ENCODE measurements at regions not wholly inside any gene's neighbourhood (a gene's known extent, or its start where the extent isn't known, plus 50 kb on each side); places are given as distances from the start of the nearest gene placed in this dataset.

DNA sequence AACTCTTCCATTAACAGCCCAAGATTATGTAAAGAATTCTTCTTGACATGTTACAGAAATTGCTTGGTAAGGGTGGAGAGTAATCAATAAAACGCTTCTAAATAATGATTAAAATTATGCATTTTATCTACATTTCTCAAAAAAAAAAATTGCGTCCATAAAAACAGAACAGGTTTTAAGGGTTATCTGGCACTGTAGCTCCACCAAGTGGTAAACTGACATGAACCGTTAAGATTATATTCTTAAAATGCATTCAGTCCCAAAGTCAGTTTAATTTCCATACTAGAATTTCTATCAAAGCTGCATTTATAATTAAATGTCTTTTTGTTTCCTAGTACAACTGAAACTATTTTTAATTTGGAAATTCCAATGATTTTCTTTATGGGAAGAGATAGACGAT is 214.0 kb upstream of the UGT8 start:
- TF ChIP-seq, protein P1, sequence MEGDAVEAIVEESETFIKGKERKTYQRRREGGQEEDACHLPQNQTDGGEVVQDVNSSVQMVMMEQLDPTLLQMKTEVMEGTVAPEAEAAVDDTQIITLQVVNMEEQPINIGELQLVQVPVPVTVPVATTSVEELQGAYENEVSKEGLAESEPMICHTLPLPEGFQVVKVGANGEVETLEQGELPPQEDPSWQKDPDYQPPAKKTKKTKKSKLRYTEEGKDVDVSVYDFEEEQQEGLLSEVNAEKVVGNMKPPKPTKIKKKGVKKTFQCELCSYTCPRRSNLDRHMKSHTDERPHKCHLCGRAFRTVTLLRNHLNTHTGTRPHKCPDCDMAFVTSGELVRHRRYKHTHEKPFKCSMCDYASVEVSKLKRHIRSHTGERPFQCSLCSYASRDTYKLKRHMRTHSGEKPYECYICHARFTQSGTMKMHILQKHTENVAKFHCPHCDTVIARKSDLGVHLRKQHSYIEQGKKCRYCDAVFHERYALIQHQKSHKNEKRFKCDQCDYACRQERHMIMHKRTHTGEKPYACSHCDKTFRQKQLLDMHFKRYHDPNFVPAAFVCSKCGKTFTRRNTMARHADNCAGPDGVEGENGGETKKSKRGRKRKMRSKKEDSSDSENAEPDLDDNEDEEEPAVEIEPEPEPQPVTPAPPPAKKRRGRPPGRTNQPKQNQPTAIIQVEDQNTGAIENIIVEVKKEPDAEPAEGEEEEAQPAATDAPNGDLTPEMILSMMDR (conservative IDR thresholded peaks at IDR 0.05 in 1 of 2, IDR thresholded peaks at IDR 0.05 in 1 of 2; ENCODE audit: low read depth in 1 of 2, low read length in 2 of 2): peak; percentile 47 to 57
- no peak for TF ChIP-seq EZH2 (IDR thresholded peaks at IDR 0.05; ENCODE audit: low read length, missing control alignments)

All from fibroblast of lung (primary cell).